ENCODE measurements at regions not wholly inside any gene's neighbourhood (a gene's known extent, or its start where the extent isn't known, plus 50 kb on each side); places are given as distances from the start of the nearest gene placed in this dataset.

DNA sequence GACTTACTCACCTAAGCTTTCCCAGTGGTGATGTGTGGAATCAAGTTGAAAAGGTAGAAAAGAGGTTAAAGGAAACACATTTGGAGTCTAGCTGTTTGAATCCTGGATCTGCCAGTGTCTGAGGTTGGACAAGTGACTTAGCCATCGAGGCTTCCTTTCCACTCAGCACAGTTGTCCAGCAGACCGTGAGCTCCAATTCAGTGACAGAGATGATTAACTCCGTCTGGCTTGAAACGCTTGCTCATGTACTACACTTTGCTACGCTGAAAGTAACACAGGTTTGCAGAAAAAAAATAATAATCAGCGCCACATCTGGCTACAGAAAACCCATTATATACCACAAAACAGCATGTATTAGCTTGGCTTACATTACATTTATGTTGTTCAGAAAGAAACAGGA, 364.9 kb upstream of the MCTP2 start:
- TF ChIP-seq, protein P1, sequence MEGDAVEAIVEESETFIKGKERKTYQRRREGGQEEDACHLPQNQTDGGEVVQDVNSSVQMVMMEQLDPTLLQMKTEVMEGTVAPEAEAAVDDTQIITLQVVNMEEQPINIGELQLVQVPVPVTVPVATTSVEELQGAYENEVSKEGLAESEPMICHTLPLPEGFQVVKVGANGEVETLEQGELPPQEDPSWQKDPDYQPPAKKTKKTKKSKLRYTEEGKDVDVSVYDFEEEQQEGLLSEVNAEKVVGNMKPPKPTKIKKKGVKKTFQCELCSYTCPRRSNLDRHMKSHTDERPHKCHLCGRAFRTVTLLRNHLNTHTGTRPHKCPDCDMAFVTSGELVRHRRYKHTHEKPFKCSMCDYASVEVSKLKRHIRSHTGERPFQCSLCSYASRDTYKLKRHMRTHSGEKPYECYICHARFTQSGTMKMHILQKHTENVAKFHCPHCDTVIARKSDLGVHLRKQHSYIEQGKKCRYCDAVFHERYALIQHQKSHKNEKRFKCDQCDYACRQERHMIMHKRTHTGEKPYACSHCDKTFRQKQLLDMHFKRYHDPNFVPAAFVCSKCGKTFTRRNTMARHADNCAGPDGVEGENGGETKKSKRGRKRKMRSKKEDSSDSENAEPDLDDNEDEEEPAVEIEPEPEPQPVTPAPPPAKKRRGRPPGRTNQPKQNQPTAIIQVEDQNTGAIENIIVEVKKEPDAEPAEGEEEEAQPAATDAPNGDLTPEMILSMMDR (IDR thresholded peaks at IDR 0.05; ENCODE audit: low read depth, low read length, missing control alignments) = no peak
- H3K4me3 ChIP-seq (replicated peaks; ENCODE audit: low read depth, low read length) = no peak overlapping the region
- DNase-seq (ENCODE audit: extremely low read depth, low read depth) = no peak

DNA sequence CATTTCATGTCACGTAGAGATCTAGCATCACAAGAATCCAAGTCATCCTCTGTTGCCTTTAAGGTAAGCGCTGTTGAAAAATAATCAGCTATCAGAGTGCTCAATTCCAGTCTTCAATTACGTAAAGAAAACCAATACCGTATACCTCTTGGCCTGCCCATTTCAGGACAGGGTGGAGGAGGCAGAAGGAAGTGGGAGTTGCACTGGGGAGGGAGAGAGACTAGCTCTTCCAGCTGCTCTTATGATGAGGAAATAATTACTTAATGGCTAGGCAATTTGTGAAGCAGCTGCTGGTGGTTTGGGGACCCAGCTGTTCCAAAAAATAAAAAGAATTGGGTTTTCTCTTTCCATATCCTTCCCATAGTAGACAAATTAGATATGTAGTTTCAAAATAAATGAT, 365.8 kb upstream of the MCTP2 start:
- no peak overlapping the region for H3K4me3 ChIP-seq (replicated peaks; ENCODE audit: low read depth, low read length)
- no peak for DNase-seq (ENCODE audit: extremely low read depth, low read depth)
- TF ChIP-seq, protein P1 (IDR thresholded peaks at IDR 0.05; ENCODE audit: low read depth, low read length, missing control alignments) = no peak

- H3K4me3 ChIP-seq (replicated peaks; ENCODE audit: low read depth, low read length) = no peak overlapping the region
- no peak for DNase-seq (ENCODE audit: extremely low read depth, low read depth)
- TF ChIP-seq, protein P1 (IDR thresholded peaks at IDR 0.05; ENCODE audit: low read depth, low read length, missing control alignments) = no peak
Measured at GRCh38 chr15:93862791-93863190, 368.6 kb upstream of the MCTP2 start.

GRCh38 chr15:93861956-93862741, 369.2 kb upstream of the MCTP2 start:
- TF ChIP-seq, protein P1 (IDR thresholded peaks at IDR 0.05; ENCODE audit: low read depth, low read length, missing control alignments) = no peak
- DNase-seq (ENCODE audit: extremely low read depth, low read depth) = no peak
- H3K4me3 ChIP-seq (replicated peaks; ENCODE audit: low read depth, low read length) = no peak overlapping the region

DNA sequence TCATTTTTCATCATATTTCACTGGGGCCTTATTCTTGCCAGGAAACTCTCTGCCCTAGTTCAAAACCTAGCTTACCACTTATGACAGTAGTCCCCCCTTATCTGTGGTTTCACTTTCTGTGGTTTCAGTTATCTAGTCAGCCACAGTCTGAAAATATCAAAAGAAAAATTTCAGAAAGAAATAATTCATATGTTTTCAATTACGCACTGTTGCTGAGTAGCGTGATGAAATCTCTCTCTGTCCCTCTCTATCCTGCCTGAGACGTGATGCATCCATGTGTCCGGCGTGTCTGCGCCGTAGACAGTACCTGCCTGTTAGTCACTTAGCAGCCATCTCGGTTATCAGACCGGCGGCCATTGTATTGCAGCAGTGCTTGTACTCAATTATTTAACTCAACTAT, 369.9 kb upstream of the MCTP2 start:
- TF ChIP-seq, protein P1 (IDR thresholded peaks at IDR 0.05; ENCODE audit: low read depth, low read length, missing control alignments) = no peak
- DNase-seq (ENCODE audit: extremely low read depth, low read depth) = no peak
- H3K4me3 ChIP-seq (replicated peaks; ENCODE audit: low read depth, low read length) = no peak overlapping the region

DNA sequence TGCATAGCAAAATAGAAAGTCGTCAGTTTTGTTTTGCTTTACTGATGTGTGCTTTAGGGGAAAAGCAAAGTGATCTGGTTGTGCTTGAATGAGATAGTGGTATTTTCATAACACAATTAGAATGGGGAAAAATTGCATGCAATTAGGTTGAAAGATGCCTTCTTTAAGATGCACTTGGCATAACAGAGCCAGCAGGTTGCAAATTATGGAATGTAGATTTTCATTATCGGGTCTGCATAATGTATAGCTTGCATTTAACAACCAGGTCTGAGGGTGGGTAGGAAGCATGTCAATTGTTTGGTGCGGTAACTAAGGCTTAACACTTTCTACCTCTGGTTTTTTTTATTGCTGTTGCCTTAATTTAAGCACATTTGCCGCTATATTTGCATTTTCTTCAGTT, 370.7 kb upstream of the MCTP2 start:
- TF ChIP-seq, protein P1 (IDR thresholded peaks at IDR 0.05; ENCODE audit: low read depth, low read length, missing control alignments) = no peak
- no peak overlapping the region for H3K4me3 ChIP-seq (replicated peaks; ENCODE audit: low read depth, low read length)
- DNase-seq (ENCODE audit: extremely low read depth, low read depth) = no peak

- TF ChIP-seq, protein P1 (IDR thresholded peaks at IDR 0.05; ENCODE audit: low read depth, low read length, missing control alignments) = no peak
- no peak for DNase-seq (ENCODE audit: extremely low read depth, low read depth)
- H3K4me3 ChIP-seq (replicated peaks; ENCODE audit: low read depth, low read length) = no peak overlapping the region
Measured at GRCh38 chr15:93859176-93859575, 372.2 kb upstream of the MCTP2 start.
